ENCODE measurements at regions not wholly inside any gene's neighbourhood (a gene's known extent, or its start where the extent isn't known, plus 50 kb on each side); places are given as distances from the start of the nearest gene placed in this dataset.

- TF ChIP-seq CTCF (IDR thresholded peaks at IDR 0.05; ENCODE audit: borderline replicate concordance, extremely low read depth, low read length, poor library complexity, severe bottlenecking) (no peak), EZH2 (IDR thresholded peaks at IDR 0.05; ENCODE audit: borderline replicate concordance, low read depth, low read length, severe bottlenecking) (no peak)
Measured at GRCh38 chr12:74885775-74886174, 323.9 kb downstream of the KCNC2 start.

Data from DND-41 (cell line).